ENCODE measurements at regions not wholly inside any gene's neighbourhood (a gene's known extent, or its start where the extent isn't known, plus 50 kb on each side); places are given as distances from the start of the nearest gene placed in this dataset.

GRCh38 chr10:113493882-113494301 is 59.0 kb upstream of the HABP2 start:
- TF ChIP-seq CTCF (IDR thresholded peaks at IDR 0.05; ENCODE audit: insufficient read depth, low read length), result no peak
- TF ChIP-seq REST (IDR thresholded peaks at IDR 0.05; ENCODE audit: insufficient replicate concordance, low read depth), result no peak

All from HL-60 (cell line).